SK-N-MC (cell line): ENCODE measurements at regions not wholly inside any gene's neighbourhood (a gene's known extent, or its start where the extent isn't known, plus 50 kb on each side); places are given as distances from the start of the nearest gene placed in this dataset.

Experiments
- EZH2 ChIP-seq: fragments of 200-600 bp; sonication (generic); IDR thresholded peaks from one replicate; pipeline ENCODE4 v1.6.1; 2017; ENCODE audit warnings: antibody characterized with exemption
- FOXP2 ChIP-seq: optimal IDR thresholded peaks from 2 replicates; pipeline ENCODE3; 2011; ENCODE audit warnings: mild to moderate bottlenecking, moderate library complexity; ENCODE audit not compliant: insufficient read depth; ENCODE audit errors: extremely low read length, control extremely low read depth
- POLR2AphosphoS5 ChIP-seq: IDR thresholded peaks from 2 replicates; pipeline ENCODE4 v1.6.1; 2012; ENCODE audit warnings: mild to moderate bottlenecking, low read depth, low read length, borderline replicate concordance

- TF ChIP-seq POLR2AphosphoS5 (no peak), EZH2 (no peak), FOXP2 (no peak)
Measured at GRCh38 chr10:6713716-6714115, 133.6 kb upstream of the PRKCQ start.
